GM21515 (cell line): ENCODE measurements at regions not wholly inside any gene's neighbourhood (a gene's known extent, or its start where the extent isn't known, plus 50 kb on each side); places are given as distances from the start of the nearest gene placed in this dataset.
"Not testable (repeated sequence)": the region's sequence is repeated elsewhere in the genome, so short reads cannot be mapped to it uniquely, and the experiment has no call there.

Source experiments
- ATAC-seq: cut with Tn5 transposase; IDR thresholded peaks from one replicate; pipeline ENCODE4 v1.9.1; 2021; ENCODE audit not compliant: unreplicated experiment

GRCh38 chr10:85284778-85285770, 956.7 kb downstream of the CCSER2 start:
- ATAC-seq, result no peak

DNA sequence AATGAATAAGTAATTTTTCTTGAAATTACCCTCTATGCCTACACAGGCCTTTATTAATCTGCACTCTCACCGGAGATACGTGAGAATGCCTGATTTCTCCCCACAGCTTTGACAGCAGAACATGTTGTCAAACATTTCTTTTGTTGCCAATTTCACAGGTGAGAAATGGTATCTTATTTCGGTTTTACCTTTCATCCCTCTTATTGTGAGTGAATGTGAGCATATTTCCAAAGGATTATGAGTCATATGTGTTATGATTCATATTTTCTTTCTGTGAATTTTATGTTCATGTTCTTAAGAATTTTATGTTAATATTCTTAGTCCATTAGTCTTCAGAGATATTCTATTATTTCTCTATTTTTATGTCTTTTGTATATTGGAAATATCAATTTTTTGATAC, 965.1 kb downstream of the CCSER2 start:
- no peak for ATAC-seq

DNA sequence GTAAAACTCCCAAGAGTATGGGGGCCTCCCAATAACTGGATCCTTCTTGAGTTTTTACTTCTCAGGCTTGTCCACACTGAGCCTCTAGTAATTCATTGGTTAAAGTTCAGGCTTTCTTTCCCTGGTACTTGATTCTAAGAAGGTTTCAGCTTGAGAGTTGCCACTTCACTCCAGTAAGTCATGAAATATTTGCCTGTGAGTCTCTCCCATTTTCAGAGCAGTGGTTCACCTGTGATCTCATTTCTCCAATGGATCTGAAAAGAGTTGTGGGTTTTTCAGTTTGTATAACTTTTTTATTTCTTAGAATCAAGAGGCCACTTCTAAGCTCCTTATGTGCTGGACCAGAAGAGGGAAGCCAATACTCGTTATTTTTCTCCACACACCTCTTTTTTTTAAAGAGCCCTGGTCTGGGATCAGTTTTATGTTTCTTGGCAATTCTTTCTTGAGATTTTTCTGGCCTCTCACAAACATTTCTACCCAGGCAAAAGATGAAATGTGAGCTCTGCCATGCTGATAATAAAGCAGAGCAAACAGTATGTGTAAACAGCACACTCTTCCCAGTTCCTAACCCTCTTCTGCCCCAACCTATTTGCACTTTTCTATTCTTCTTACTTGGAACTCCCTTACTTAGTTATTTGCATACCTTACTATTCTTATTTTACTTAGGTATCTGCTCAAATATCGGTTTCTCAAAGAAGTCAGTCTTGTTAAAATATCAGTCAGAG, 983.4 kb downstream of the CCSER2 start:
- ATAC-seq, result no peak

DNA sequence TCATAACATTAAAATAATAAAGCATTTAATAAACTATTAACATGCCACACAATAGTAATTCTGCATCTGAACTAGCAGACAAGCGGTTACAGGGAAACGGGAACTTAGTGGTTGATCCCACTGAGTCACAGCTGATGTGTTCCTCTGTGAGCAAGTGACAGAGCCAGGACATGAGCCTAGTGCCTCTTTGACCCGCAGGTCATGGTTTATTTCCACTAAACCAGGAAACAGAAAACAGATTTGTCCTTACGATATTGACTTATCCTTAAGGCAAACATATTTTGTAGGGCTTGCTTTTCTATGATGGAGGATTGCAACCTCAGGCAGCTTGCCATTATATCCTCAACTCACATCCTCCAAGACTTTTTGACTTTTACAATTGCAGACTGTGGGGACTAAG, 987.3 kb downstream of the CCSER2 start:
- ATAC-seq, result no peak

DNA sequence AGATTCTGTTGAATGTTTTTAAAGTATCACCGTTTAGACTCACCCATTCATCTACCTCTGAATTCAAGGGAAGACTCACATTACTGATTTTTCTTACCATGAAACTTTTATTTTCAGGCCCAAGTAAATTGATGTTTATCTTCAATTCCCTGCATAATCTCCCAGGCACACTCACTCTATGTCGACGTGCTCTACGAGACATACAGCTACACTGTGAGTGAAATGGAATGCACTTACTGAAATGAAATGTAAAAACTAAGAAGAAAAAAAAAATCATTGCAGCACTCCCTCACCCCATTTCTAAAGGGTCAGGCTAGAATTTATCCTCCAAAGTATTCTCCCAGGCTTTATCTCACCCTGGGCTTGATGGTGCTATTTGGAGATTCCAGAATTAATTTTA, 987.9 kb downstream of the CCSER2 start:
- ATAC-seq, result no peak

- no peak for ATAC-seq
These were observed 989.4 kb downstream of the CCSER2 start for GRCh38 chr10:85317827-85318226.

DNA sequence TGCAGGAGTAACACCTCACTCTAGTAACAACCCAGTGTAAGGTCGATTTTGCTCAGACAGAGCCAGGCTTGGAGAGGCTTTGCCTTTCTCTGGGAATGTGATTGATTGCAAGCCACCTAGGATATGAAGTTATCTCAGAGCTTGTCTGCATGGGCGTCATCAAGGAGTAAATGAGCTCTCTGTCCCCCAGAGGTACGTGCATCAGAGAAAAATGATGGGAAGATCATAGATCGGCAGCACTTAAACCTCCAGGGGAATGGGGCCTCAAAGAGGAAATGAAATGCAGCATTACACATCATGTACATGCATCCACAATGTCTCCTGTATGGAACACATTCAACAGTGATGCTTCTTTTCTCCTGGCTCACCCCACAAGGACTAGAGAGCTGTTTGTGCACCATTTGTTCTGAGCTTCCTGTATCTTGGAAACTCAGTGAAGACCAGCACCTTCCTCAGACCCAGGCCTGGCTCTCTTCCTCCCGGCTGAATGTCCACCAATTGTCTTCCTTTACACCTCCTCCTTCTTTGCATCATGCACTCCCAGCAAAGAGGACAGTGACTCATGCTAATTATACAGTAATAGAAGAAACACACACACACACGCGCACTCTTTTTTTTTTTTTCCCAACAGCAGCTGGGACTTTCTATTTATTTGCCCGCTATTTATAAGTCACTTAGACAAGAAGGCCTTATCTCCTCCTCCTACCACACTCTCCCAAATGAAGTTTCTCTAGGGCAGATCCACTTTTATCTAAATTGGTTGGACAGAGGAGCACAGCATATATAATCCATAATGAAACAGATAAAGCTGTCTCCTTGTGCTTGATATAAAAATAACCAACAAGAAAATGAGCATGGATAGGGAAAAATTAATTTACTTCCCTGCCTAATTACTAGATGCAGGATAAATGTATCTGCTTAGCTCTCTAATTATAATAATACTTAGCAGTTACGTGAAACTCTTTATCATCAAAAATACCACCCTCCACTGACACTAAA, 990.7 kb downstream of the CCSER2 start:
- ATAC-seq, result no peak

- ATAC-seq, result no peak
These were observed 991.4 kb downstream of the CCSER2 start for GRCh38 chr10:85319826-85320225.

- ATAC-seq, result no peak
These were observed 1005.2 kb downstream of the CCSER2 start for GRCh38 chr10:85333594-85333993.

GRCh38 chr10:85362401-85362800, 1004.2 kb downstream of the GRID1 start:
- ATAC-seq, result no peak

GRCh38 chr10:85377029-85377806, 989.4 kb downstream of the GRID1 start:
- ATAC-seq, result no peak

GRCh38 chr10:85379338-85379737, 987.3 kb downstream of the GRID1 start:
- ATAC-seq, result no peak

DNA sequence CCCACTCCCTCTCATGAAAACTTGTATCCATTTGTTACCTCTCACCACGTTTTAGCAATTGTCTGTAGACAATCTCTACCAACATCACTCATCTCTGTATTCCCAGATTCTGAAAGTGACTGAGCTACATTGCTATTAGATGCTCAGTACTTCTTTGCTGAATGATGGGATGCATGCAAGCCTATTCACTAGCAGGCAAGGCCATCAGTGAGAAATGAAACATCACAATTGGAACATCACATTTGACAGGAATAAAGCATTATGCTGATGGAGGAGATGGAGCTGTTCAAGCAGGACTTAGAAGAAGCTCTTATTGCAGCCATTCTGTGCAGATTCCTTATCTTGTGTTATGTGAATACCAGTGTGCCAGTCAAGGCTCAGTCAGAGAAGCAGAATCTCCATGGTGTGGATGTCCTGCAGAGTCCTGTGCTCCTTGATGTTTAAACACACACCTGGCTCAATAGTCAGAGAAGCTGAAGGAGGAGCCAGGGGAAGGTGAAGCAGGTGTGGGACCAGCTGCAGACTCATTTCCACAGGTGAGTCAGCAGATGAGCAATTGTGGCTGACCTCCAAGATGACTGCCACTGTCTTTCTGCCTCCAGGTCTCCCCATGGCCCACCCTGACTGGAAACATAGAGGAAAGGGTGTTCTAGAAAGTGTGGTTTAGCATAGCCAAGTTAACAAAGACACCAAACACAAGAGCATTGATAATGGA, 965.5 kb downstream of the GRID1 start:
- ATAC-seq, result no peak

- ATAC-seq, result no peak
These were observed 964.1 kb downstream of the GRID1 start for GRCh38 chr10:85402541-85402940.

DNA sequence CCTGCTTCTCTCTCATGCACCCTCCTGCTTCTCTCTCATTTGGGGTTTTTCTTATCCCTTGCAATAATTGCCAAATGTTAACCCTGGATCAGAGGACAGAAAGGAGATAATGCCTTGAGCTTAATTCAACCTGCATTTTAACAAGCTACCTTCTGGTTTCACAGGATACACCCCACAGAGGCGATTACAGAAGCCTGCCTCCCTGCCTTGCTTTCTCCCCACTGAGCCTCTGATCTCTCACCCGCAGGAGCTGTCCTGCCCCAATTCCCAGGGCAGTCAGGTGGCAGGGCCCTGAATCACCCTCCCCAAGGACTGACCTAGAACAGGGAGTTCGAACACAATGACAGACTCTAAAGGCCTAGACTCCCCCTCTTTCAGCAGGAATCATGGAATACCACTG, 959.5 kb downstream of the GRID1 start:
- no peak for ATAC-seq

DNA sequence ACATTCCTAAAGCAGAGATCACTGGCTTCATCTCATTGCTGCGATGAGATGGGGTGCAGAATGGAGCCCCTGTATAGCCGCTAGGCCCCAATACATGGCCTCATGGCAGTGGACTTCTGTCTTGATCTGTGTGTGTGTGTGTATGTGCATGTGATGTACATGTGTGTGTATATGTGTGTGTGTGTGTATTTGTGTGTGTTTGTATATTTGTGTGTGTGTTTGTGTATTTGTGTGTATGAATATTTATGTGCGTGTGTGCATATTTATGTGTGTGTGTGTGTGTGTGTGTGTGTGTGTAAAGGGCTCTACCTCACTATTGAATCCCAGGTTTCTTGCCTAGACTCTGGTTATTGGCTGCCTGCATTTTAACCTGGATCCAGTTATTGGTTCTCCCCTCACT, 958.2 kb downstream of the GRID1 start:
- ATAC-seq, result no peak

- not testable (repeated sequence) for ATAC-seq
These were observed 956.0 kb downstream of the GRID1 start for GRCh38 chr10:85410586-85410985.

DNA sequence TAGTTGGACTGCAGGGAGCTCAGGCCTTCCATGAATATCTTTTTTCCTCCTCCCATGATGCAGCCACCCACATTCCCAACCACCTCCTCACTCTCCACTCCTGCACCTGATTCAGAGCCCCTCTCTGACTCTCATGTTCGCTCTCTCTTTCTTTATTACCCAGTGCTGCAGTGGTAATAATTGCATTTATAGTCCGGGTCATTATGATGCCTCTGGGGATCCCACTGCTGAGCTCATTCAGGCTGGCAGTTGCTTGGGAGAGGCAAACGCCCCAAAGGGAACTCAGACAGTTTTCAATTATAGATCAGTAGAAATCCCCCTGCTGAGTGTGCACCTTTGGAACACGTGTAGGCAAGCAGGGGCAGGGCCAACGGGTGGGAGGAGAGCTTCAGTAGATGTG, 953.0 kb downstream of the GRID1 start:
- ATAC-seq, result no peak

DNA sequence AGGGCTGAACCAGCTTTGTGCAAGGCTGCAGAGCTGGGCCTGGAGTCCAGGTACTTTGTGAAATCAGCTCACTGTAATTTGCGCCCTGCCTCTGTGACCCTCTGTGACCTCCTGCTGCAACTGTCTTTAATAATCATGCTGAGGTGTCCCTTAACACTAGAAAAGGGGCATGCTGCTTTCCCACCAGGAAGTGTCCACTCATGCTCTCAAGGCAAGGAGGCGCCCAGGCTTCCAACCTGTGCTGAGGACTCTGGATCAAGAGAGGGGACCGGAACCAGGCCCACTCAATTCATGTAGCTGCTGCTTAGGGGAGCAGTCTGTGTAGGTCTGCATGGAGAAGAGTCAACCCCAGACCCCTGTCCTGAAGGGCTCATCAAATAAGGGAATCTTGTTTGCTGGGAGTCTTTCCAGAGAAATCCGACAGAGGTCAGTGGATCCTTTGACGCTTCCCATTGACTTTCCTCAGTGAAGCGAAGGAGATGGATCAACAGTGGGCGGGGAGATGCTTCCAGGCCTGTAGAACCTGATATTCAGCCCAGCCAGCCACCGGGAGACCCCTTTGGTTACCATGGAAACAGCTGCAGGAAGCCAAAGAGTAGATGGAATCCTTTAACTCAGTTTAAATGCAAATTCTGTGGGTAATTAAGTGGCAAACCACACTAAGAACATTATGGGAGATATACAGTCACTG, 945.9 kb downstream of the GRID1 start:
- ATAC-seq, result no peak
